GM12865 (cell line): ENCODE measurements at regions not wholly inside any gene's neighbourhood (a gene's known extent, or its start where the extent isn't known, plus 50 kb on each side); places are given as distances from the start of the nearest gene placed in this dataset.

ENCODE experiments used
- DNase-seq: peaks from one replicate; pipeline ENCODE4 v3.0.0; 2010; ENCODE audit warnings: low read depth
- H3K4me3 ChIP-seq: 2 replicates; pipeline ENCODE4 v1.5.1; 2011; ENCODE audit warnings: mild to moderate bottlenecking, low read depth, low read length, control low read depth
- CTCF ChIP-seq: IDR thresholded peaks from 2 replicates; pipeline ENCODE4 v1.5.1; 2011; ENCODE audit warnings: low read length, control low read depth, low read depth, inconsistent platforms; ENCODE audit not compliant: insufficient read depth; ENCODE audit errors: missing control alignments

GRCh38 chr22:49427941-49428340 lies 399.7 kb downstream of the BRD1 start:
- H3K4me3 ChIP-seq, result no peak overlapping the region
- TF ChIP-seq CTCF, result no peak
- no peak for DNase-seq

GRCh38 chr22:49427341-49427740 lies 400.3 kb downstream of the BRD1 start:
- no peak for TF ChIP-seq CTCF
- no peak overlapping the region for H3K4me3 ChIP-seq

GRCh38 chr22:49426618-49427266 lies 400.9 kb downstream of the BRD1 start:
- DNase-seq, result no peak
- TF ChIP-seq CTCF, result no peak
- no peak overlapping the region for H3K4me3 ChIP-seq

More at GRCh38 chr22:49427341-49427740, 400.3 kb downstream of the BRD1 start:
- DNase-seq, result no peak

- no peak overlapping the region for H3K4me3 ChIP-seq
- no peak for DNase-seq
These were observed 401.6 kb downstream of the BRD1 start for GRCh38 chr22:49426098-49426497.

GRCh38 chr22:49425356-49425755 lies 402.3 kb downstream of the BRD1 start:
- no peak overlapping the region for H3K4me3 ChIP-seq
- TF ChIP-seq CTCF, result no peak
- DNase-seq, result no peak

More at GRCh38 chr22:49426098-49426497, 401.6 kb downstream of the BRD1 start:
- no peak for TF ChIP-seq CTCF

GRCh38 chr22:49424893-49425270 lies 402.8 kb downstream of the BRD1 start:
- no peak overlapping the region for H3K4me3 ChIP-seq
- DNase-seq, result no peak
- TF ChIP-seq CTCF, result no peak

GRCh38 chr22:49423125-49423650 lies 404.5 kb downstream of the BRD1 start:
- DNase-seq, result no peak
- no peak overlapping the region for H3K4me3 ChIP-seq
- no peak for TF ChIP-seq CTCF
